Natural killer cell (primary cell): ENCODE measurements at regions not wholly inside any gene's neighbourhood (a gene's known extent, or its start where the extent isn't known, plus 50 kb on each side); places are given as distances from the start of the nearest gene placed in this dataset.

ENCODE experiments used
- ATAC-seq, 3 donors: fragments of 150-1000 bp in 2 of 3; fragments of 200-7000 bp in 1 of 3; cut with Tn5 transposase; 1 replicate in 1 of 3; 2 replicates in 2 of 3; pipeline ENCODE4 v1.10.0; 2021; ENCODE audit warnings: mild to moderate bottlenecking in 2 of 3, moderate library complexity in 2 of 3
- DNase-seq, 2 donors: peaks; one replicate each; pipeline versions ENCODE4 v3.0.0 to v3.0.0-alpha.2; 2013 to 2021; ENCODE audit warnings: mixed read lengths in 1 of 2
- H3K27ac ChIP-seq: one replicate; pipeline ENCODE4 v1.5.1; 2013; ENCODE audit warnings: mild to moderate bottlenecking, low read length
- H3K27me3 ChIP-seq: one replicate; pipeline ENCODE4 v1.6.1; 2013; ENCODE audit warnings: low read length; ENCODE audit not compliant: control insufficient read depth, insufficient read depth
- H3K36me3 ChIP-seq: one replicate; pipeline ENCODE4 v1.6.1; 2013; ENCODE audit warnings: low read length; ENCODE audit not compliant: control insufficient read depth, insufficient read depth
- H3K4me1 ChIP-seq: one replicate; pipeline ENCODE4 v1.6.1; 2013; ENCODE audit warnings: low read length; ENCODE audit not compliant: control insufficient read depth, insufficient read depth
- H3K4me3 ChIP-seq: one replicate; pipeline ENCODE4 v1.5.1; 2013; ENCODE audit warnings: low read length
- H3K9me3 ChIP-seq: one replicate; pipeline ENCODE4 v1.6.1; 2013; ENCODE audit warnings: low read length; ENCODE audit not compliant: control insufficient read depth, insufficient read depth
- H3K27ac Mint-ChIP-seq, 2 donors: one replicate each; pipeline ENCODE4 v1.8.0; 2022; ENCODE audit warnings: mild to moderate bottlenecking in 2 of 2, mixed read lengths in 2 of 2, moderate library complexity in 1 of 2
- H3K27me3 Mint-ChIP-seq, 2 donors: one replicate each; pipeline ENCODE4 v1.8.0; 2022; ENCODE audit warnings: low read depth in 2 of 2, mixed read lengths in 2 of 2
- H3K36me3 Mint-ChIP-seq: one replicate; pipeline ENCODE4 v1.8.0; 2022; ENCODE audit warnings: mixed read lengths
- H3K4me1 Mint-ChIP-seq, 2 donors: one replicate each; pipeline ENCODE4 v1.8.0; 2022; ENCODE audit warnings: mixed read lengths in 2 of 2
- H3K4me3 Mint-ChIP-seq: one replicate; pipeline ENCODE4 v1.8.0; 2022; ENCODE audit warnings: mild to moderate bottlenecking, moderate library complexity, mixed read lengths
- H3K9me3 Mint-ChIP-seq, 2 donors: one replicate each; pipeline ENCODE4 v1.8.0; 2022; ENCODE audit warnings: mixed read lengths in 2 of 2
- WGBS: methylation state at CpG from one replicate; pipeline ENCODE4 v1.1.7; 2013; ENCODE audit warnings: missing lambda C conversion rate; ENCODE audit not compliant: insufficient coverage; 5-methylcytosine and 5-hydroxymethylcytosine counted together
- intact Hi-C: fragments of 100-400 bp; cut with micrococcal nuclease; formaldehyde crosslinking; loops from one replicate; pipeline ENCODE4 v1.14.2; 2022
- TF ChIP-seq, protein P1 (sequence below): fragments of 200-600 bp; IDR thresholded peaks from one replicate; pipeline ENCODE4 v1.8.0; 2022; ENCODE audit warnings: antibody characterized with exemption

GRCh38 chr7:118041251-118041878 is 142.6 kb upstream of the LSM8 start:
- no peaks in the 10 kb centered on the region for H3K36me3 Mint-ChIP-seq

GRCh38 chr7:118045629-118046028 is 138.3 kb upstream of the LSM8 start:
- H3K27me3 ChIP-seq, result no peaks in the 10 kb centered on the region
- TF ChIP-seq, protein P1, sequence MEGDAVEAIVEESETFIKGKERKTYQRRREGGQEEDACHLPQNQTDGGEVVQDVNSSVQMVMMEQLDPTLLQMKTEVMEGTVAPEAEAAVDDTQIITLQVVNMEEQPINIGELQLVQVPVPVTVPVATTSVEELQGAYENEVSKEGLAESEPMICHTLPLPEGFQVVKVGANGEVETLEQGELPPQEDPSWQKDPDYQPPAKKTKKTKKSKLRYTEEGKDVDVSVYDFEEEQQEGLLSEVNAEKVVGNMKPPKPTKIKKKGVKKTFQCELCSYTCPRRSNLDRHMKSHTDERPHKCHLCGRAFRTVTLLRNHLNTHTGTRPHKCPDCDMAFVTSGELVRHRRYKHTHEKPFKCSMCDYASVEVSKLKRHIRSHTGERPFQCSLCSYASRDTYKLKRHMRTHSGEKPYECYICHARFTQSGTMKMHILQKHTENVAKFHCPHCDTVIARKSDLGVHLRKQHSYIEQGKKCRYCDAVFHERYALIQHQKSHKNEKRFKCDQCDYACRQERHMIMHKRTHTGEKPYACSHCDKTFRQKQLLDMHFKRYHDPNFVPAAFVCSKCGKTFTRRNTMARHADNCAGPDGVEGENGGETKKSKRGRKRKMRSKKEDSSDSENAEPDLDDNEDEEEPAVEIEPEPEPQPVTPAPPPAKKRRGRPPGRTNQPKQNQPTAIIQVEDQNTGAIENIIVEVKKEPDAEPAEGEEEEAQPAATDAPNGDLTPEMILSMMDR, result no peak
- Mint-ChIP-seq H3K27me3 (no peaks in the 10 kb centered on the region), H3K4me3 (no peak overlapping the region), H3K4me1 (no peaks in the 10 kb centered on the region), H3K27ac (no peak overlapping the region), H3K9me3 (peaks cover 0 to 3% of the 10 kb centered on the region in 2 donors), H3K36me3 (no peaks in the 10 kb centered on the region)
- intact Hi-C loops, result no loop called here
- 75% methylated on average over 2 of the region's 2 CpGs for WGBS
- no peaks in the 10 kb centered on the region for H3K4me1 ChIP-seq
- H3K4me3 ChIP-seq, result no peak overlapping the region
- DNase-seq, result no peak
- H3K9me3 ChIP-seq, result no peaks in the 10 kb centered on the region
- H3K27ac ChIP-seq, result no peak overlapping the region
- H3K36me3 ChIP-seq, result no peaks in the 10 kb centered on the region
- no peak for ATAC-seq

More at GRCh38 chr7:118041251-118041878, 142.6 kb upstream of the LSM8 start:
- Histone ChIP-seq H3K36me3 (no peaks in the 10 kb centered on the region), H3K27me3 (no peaks in the 10 kb centered on the region), H3K27ac (no peak overlapping the region), H3K4me3 (no peak overlapping the region), H3K4me1 (no peaks in the 10 kb centered on the region), H3K9me3 (no peaks in the 10 kb centered on the region)
- TF ChIP-seq, protein P1, result no peak
- intact Hi-C loops, result no loop called here
- ATAC-seq, result no peak
- Mint-ChIP-seq H3K4me1 (no peaks in the 10 kb centered on the region), H3K4me3 (no peak overlapping the region), H3K9me3 (peaks cover 0 to 3% of the 10 kb centered on the region in 2 donors), H3K27me3 (no peaks in the 10 kb centered on the region), H3K27ac (no peak overlapping the region)
- no peak for DNase-seq
- WGBS, result 54% methylated on average over 2 of the region's 3 CpGs

DNA sequence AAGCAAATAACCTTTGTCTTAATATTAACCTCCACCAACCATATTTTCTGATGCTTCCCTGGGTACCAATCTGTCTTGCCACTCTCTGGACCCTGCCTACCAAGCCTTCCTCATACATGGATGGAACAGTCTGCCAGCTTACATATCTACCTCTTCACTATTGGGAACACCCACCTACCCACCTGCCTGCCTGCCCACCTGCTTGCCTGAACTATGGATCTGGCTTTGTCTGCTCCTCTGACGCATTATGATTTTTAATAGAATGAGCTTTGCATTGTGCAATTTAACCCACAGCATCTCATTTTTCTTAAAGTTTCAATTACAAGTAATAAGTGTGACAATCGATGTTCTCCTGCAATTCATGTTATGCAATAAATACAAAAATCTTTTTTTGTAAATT is 137.9 kb upstream of the LSM8 start:
- no peak for DNase-seq
- Histone ChIP-seq H3K36me3 (no peaks in the 10 kb centered on the region), H3K9me3 (no peaks in the 10 kb centered on the region), H3K27ac (no peak overlapping the region), H3K4me3 (no peak overlapping the region), H3K4me1 (no peaks in the 10 kb centered on the region), H3K27me3 (no peaks in the 10 kb centered on the region)
- no peaks in the 10 kb centered on the region for H3K4me1 Mint-ChIP-seq
- no peaks in the 10 kb centered on the region for H3K27me3 Mint-ChIP-seq
- H3K9me3 Mint-ChIP-seq, result peaks cover 0 to 3% of the 10 kb centered on the region in 2 donors
- no peak overlapping the region for H3K27ac Mint-ChIP-seq
- TF ChIP-seq, protein P1, result no peak
- 89% methylated on average over 1 of the region's 2 CpGs for WGBS
- intact Hi-C loops, result no loop called here
- no peaks in the 10 kb centered on the region for H3K36me3 Mint-ChIP-seq
- H3K4me3 Mint-ChIP-seq, result no peak overlapping the region
- no peak for ATAC-seq

GRCh38 chr7:118046801-118047200 is 137.2 kb upstream of the LSM8 start:
- ATAC-seq, result no peak
- no peaks in the 10 kb centered on the region for H3K36me3 Mint-ChIP-seq
- Histone ChIP-seq H3K9me3 (no peaks in the 10 kb centered on the region), H3K27me3 (no peaks in the 10 kb centered on the region), H3K27ac (no peak overlapping the region), H3K4me3 (no peak overlapping the region), H3K36me3 (no peaks in the 10 kb centered on the region), H3K4me1 (no peaks in the 10 kb centered on the region)
- H3K4me3 Mint-ChIP-seq, result no peak overlapping the region
- H3K27me3 Mint-ChIP-seq, result no peaks in the 10 kb centered on the region
- no peak overlapping the region for H3K27ac Mint-ChIP-seq
- TF ChIP-seq, protein P1, result no peak
- peaks cover 0 to 3% of the 10 kb centered on the region in 2 donors for H3K9me3 Mint-ChIP-seq
- WGBS, result 72% methylated on average over 2 of the region's 2 CpGs
- intact Hi-C loops, result no loop called here
- DNase-seq, result no peak
- H3K4me1 Mint-ChIP-seq, result no peaks in the 10 kb centered on the region
